Type B pancreatic cell (in vitro differentiated cells): ENCODE measurements at regions not wholly inside any gene's neighbourhood (a gene's known extent, or its start where the extent isn't known, plus 50 kb on each side); places are given as distances from the start of the nearest gene placed in this dataset.
A peak's percentile ranks its signal among the peaks of the same experiment; 100 is the strongest.
"Not testable (repeated sequence)": the region's sequence is repeated elsewhere in the genome, so short reads cannot be mapped to it uniquely, and the experiment has no call there.

ENCODE experiments used
- DNase-seq: peaks from one replicate; pipeline ENCODE4 v3.0.0; 2021; ENCODE audit warnings: mixed read lengths; ENCODE audit not compliant: unreplicated experiment; ENCODE audit errors: extremely low spot score
- H3K27ac Mint-ChIP-seq: 2 replicates; pipeline ENCODE4 v1.8.0; 2021; ENCODE audit warnings: mild to moderate bottlenecking, mixed read lengths
- H3K27me3 Mint-ChIP-seq: 2 replicates; pipeline ENCODE4 v1.8.0; 2021; ENCODE audit warnings: mixed read lengths
- H3K36me3 Mint-ChIP-seq: 2 replicates; pipeline ENCODE4 v1.8.0; 2021; ENCODE audit warnings: mixed read lengths
- H3K4me1 Mint-ChIP-seq: one replicate; pipeline ENCODE4 v1.8.0; 2021; ENCODE audit warnings: mixed read lengths; ENCODE audit not compliant: unreplicated experiment
- H3K4me3 Mint-ChIP-seq: 2 replicates; pipeline ENCODE4 v1.8.0; 2021; ENCODE audit warnings: mild to moderate bottlenecking, mixed read lengths
- H3K9me3 Mint-ChIP-seq: 2 replicates; pipeline ENCODE4 v1.8.0; 2021; ENCODE audit warnings: mixed read lengths
- CTCF ChIP-seq: fragments of 200-600 bp; sonication (generic); conservative IDR thresholded peaks from 2 replicates; pipeline ENCODE4 v1.5.0; 2021; ENCODE audit warnings: antibody characterized with exemption, mild to moderate bottlenecking

- Mint-ChIP-seq H3K4me3 (no peak overlapping the region), H3K36me3 (no peaks in the 10 kb centered on the region), H3K9me3 (peaks cover 5% of the 10 kb centered on the region), H3K27me3 (no peaks in the 10 kb centered on the region), H3K4me1 (no peaks in the 10 kb centered on the region), H3K27ac (no peak overlapping the region)
- TF ChIP-seq CTCF, result no peak
- no peak for DNase-seq
Observed at GRCh38 chr4:177532358-177532757, 90.1 kb upstream of the AGA start.

GRCh38 chr4:177534841-177535240 lies 92.6 kb upstream of the AGA start:
- DNase-seq, H3K4me1 Mint-ChIP-seq, H3K36me3 Mint-ChIP-seq, H3K27ac Mint-ChIP-seq, H3K9me3 Mint-ChIP-seq, H3K27me3 Mint-ChIP-seq, H3K4me3 Mint-ChIP-seq: not testable (repeated sequence)

GRCh38 chr4:177546745-177547144 lies 104.5 kb upstream of the AGA start:
- Mint-ChIP-seq H3K9me3 (no peaks in the 10 kb centered on the region), H3K27me3 (no peaks in the 10 kb centered on the region), H3K4me3 (no peak overlapping the region), H3K4me1 (no peaks in the 10 kb centered on the region), H3K36me3 (no peaks in the 10 kb centered on the region), H3K27ac (no peak overlapping the region)
- TF ChIP-seq CTCF, result no peak
- no peak for DNase-seq

- Mint-ChIP-seq H3K36me3 (no peaks in the 10 kb centered on the region), H3K9me3 (no peaks in the 10 kb centered on the region), H3K27ac (no peak overlapping the region), H3K27me3 (no peaks in the 10 kb centered on the region), H3K4me1 (no peaks in the 10 kb centered on the region), H3K4me3 (no peak overlapping the region)
- DNase-seq, result no peak
- peak; percentile 29 for TF ChIP-seq CTCF
Observed at GRCh38 chr4:177547985-177548384, 105.7 kb upstream of the AGA start.

- H3K9me3 Mint-ChIP-seq, result no peaks in the 10 kb centered on the region
Observed at GRCh38 chr4:177555007-177555574, 112.9 kb upstream of the AGA start.

GRCh38 chr4:177557416-177557815 lies 115.2 kb upstream of the AGA start:
- H3K9me3 Mint-ChIP-seq, result no peaks in the 10 kb centered on the region
- no peak for DNase-seq
- H3K27ac Mint-ChIP-seq, result no peak overlapping the region
- H3K4me1 Mint-ChIP-seq, result no peaks in the 10 kb centered on the region
- no peaks in the 10 kb centered on the region for H3K27me3 Mint-ChIP-seq
- no peaks in the 10 kb centered on the region for H3K36me3 Mint-ChIP-seq
- no peak overlapping the region for H3K4me3 Mint-ChIP-seq
- TF ChIP-seq CTCF, result no peak

More at GRCh38 chr4:177555007-177555574, 112.9 kb upstream of the AGA start:
- Mint-ChIP-seq H3K4me3 (no peak overlapping the region), H3K36me3 (no peaks in the 10 kb centered on the region), H3K27ac (no peak overlapping the region), H3K27me3 (no peaks in the 10 kb centered on the region), H3K4me1 (no peaks in the 10 kb centered on the region)
- DNase-seq, result no peak
- peak; percentile 85 for TF ChIP-seq CTCF
